ENCODE measurements at regions not wholly inside any gene's neighbourhood (a gene's known extent, or its start where the extent isn't known, plus 50 kb on each side); places are given as distances from the start of the nearest gene placed in this dataset.

- TF ChIP-seq EZH2 (IDR thresholded peaks at IDR 0.05; ENCODE audit: insufficient read depth, poor library complexity, severe bottlenecking) (no peak), EZH2phosphoT487 (IDR thresholded peaks at IDR 0.05; ENCODE audit: insufficient read depth, low read depth) (no peak)
Observed at GRCh38 chrX:118177708-118178107, 61.1 kb upstream of the KLHL13 start.

Measured in GM23248 (cell line).